Gastroesophageal sphincter (tissue), 4 donors: ENCODE measurements at regions not wholly inside any gene's neighbourhood (a gene's known extent, or its start where the extent isn't known, plus 50 kb on each side); places are given as distances from the start of the nearest gene placed in this dataset.
"Not testable (repeated sequence)": the region's sequence is repeated elsewhere in the genome, so short reads cannot be mapped to it uniquely, and the experiment has no call there.

ENCODE experiments used
- ATAC-seq: fragments of 150-250 bp; one replicate; pipeline ENCODE4 v1.9.1; 2016; ENCODE audit warnings: mild to moderate bottlenecking, moderate library complexity
- H3K27ac ChIP-seq, 4 donors: fragments of 200-600 bp; sonication (generic) in 3 of 4; 1 replicate in 3 of 4; 2 replicates in 1 of 4; pipeline ENCODE4 v1.5.1; 2016 to 2019
- H3K27me3 ChIP-seq: fragments of 200-600 bp; sonication (generic); one replicate; pipeline ENCODE4 v1.5.1; 2019
- H3K36me3 ChIP-seq, 2 donors: fragments of 200-600 bp; sonication (generic); one replicate each; pipeline ENCODE4 v1.5.1; 2019; ENCODE audit warnings: control low read depth in 1 of 2
- H3K4me1 ChIP-seq, 3 donors: fragments of 200-600 bp; sonication (generic); 1 replicate in 2 of 3; 2 replicates in 1 of 3; pipeline ENCODE4 v1.5.1; 2016 to 2019; ENCODE audit warnings: control low read depth in 2 of 3
- H3K4me3 ChIP-seq, 2 donors: fragments of 200-600 bp; sonication (generic); one replicate each; pipeline ENCODE4 v1.5.1; 2019; ENCODE audit warnings: mild to moderate bottlenecking in 1 of 2, moderate library complexity in 1 of 2
- H3K9me3 ChIP-seq, 3 donors: fragments of 200-600 bp; sonication (generic); one replicate each; pipeline ENCODE4 v1.5.1; 2017 to 2019; ENCODE audit warnings: control low read depth in 2 of 3
- EP300 ChIP-seq: sonication (generic); formaldehyde crosslinking; IDR thresholded peaks from one replicate; pipeline ENCODE4 v1.6.1; 2017; ENCODE audit warnings: antibody characterized with exemption, mild to moderate bottlenecking
- POLR2A ChIP-seq, 2 donors: fragments of 450-650 bp; IDR thresholded peaks; one replicate each; pipeline ENCODE4 v1.6.1; 2017; ENCODE audit warnings: antibody characterized with exemption in 2 of 2, mild to moderate bottlenecking in 2 of 2, moderate library complexity in 1 of 2
- POLR2AphosphoS5 ChIP-seq: sonication (generic); formaldehyde crosslinking; IDR thresholded peaks from one replicate; pipeline ENCODE4 v1.6.1; 2017; ENCODE audit warnings: antibody characterized with exemption
- WGBS, 2 donors: methylation state at CpG; one replicate each; pipeline ENCODE4 v1.1.5; 2018; ENCODE audit warnings: low coverage in 1 of 2; 5-methylcytosine and 5-hydroxymethylcytosine counted together
- TF ChIP-seq, protein P1 (sequence below), 4 experiments: fragments of 200-600 bp in 2 of 4; fragments of 450-650 bp in 2 of 4; sonication (generic) in 1 of 4; IDR thresholded peaks; one replicate each; pipeline ENCODE4 v1.5.1; 2017 to 2019; ENCODE audit warnings: antibody characterized with exemption in 4 of 4, mild to moderate bottlenecking in 2 of 4, moderate library complexity in 2 of 4

DNA sequence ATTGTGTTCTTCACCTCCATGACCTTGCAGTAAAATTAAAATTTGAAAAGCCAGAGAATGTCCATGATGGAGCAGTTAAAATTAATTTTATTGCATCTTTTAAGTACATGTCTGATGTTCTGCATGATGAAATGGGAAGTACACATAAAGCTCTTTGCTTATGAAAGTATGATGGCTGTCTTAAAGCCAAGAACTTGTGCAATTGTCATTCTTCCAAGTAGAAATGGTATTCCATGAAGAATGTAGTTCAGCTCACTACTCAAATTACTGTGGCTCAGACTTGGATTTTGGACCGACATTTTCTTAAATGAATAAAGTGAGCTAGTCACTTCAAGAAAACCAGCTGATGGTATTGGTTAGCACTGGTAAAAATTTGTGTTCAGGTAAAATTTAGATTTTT is 161.7 kb upstream of the CXCL13 start:
- no peak for TF ChIP-seq POLR2A (IDR thresholded peaks at IDR 0.05)
- TF ChIP-seq POLR2AphosphoS5 = peak; percentile 64
- 38 to 63% methylated on average over 1 of the region's 1 CpG for WGBS, 2 donors
- Histone ChIP-seq H3K4me1 (peaks cover 0 to 16% (median 0%) of the 10 kb centered on the region in 3 donors), H3K27ac (no peak overlapping the region), H3K36me3 (no peaks in the 10 kb centered on the region), H3K27me3 (no peaks in the 10 kb centered on the region), H3K4me3 (no peak overlapping the region), H3K9me3 (no peaks in the 10 kb centered on the region)
- peak; percentile 40 for ATAC-seq

DNA sequence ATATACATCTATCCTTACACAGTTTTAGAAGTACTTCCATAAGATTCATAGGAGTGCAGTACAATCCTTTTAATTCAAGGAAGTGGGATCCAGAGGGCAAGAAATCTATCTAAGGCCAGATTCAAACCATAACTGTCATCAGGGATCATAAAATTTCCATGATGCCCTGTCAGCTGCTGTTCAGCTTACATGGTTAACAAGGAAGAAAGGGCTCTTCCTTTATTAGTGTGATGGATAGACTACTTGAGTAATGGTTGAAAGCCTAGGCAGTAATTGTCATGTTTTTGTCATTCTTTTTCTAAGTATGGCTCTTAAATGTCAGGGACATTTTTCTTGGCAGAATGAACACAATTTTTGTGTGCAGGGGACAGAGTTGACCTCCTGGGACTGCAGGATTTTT is 159.8 kb upstream of the CXCL13 start:
- no peak overlapping the region for H3K27ac ChIP-seq
- H3K4me3 ChIP-seq = no peak overlapping the region
- no peak for ATAC-seq
- TF ChIP-seq, protein P1, sequence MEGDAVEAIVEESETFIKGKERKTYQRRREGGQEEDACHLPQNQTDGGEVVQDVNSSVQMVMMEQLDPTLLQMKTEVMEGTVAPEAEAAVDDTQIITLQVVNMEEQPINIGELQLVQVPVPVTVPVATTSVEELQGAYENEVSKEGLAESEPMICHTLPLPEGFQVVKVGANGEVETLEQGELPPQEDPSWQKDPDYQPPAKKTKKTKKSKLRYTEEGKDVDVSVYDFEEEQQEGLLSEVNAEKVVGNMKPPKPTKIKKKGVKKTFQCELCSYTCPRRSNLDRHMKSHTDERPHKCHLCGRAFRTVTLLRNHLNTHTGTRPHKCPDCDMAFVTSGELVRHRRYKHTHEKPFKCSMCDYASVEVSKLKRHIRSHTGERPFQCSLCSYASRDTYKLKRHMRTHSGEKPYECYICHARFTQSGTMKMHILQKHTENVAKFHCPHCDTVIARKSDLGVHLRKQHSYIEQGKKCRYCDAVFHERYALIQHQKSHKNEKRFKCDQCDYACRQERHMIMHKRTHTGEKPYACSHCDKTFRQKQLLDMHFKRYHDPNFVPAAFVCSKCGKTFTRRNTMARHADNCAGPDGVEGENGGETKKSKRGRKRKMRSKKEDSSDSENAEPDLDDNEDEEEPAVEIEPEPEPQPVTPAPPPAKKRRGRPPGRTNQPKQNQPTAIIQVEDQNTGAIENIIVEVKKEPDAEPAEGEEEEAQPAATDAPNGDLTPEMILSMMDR (IDR thresholded peaks at IDR 0.05) = no peak
- TF ChIP-seq POLR2AphosphoS5 (no peak), EP300 (no peak), POLR2A (IDR thresholded peaks at IDR 0.05) (no peak)
- peaks cover 0 to 29% (median 0%) of the 10 kb centered on the region in 3 donors for H3K4me1 ChIP-seq
- H3K36me3 ChIP-seq = no peaks in the 10 kb centered on the region
- H3K27me3 ChIP-seq = no peaks in the 10 kb centered on the region
- no peaks in the 10 kb centered on the region for H3K9me3 ChIP-seq

DNA sequence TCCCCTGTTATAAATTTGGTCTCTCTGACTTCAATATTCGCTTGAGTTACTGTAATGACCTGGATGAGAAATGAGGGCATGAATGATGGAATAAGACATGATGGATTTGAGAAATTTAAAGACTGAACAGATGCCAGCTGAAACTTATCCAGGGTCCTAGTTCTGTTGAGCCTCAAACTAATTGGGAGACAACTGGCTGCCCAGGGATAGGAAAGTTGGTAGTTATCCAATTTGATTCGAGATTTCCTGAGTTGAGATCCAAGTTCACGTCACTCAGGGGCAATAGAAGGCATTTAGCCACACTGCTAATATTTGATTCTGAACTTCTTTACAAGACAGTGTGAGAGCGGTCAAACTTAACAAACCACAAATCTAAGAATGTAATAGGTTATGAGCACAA is 159.0 kb upstream of the CXCL13 start:
- Histone ChIP-seq H3K4me3 (no peak overlapping the region), H3K27ac (no peak overlapping the region), H3K9me3 (no peaks in the 10 kb centered on the region), H3K27me3 (no peaks in the 10 kb centered on the region), H3K36me3 (no peaks in the 10 kb centered on the region), H3K4me1 (peaks cover 0 to 31% (median 0%) of the 10 kb centered on the region in 3 donors)
- WGBS, 2 donors = 16 to 28% methylated on average over 3 to 4 of the region's 4 CpGs
- TF ChIP-seq EP300 (no peak), POLR2AphosphoS5 (no peak), POLR2A (IDR thresholded peaks at IDR 0.05) (no peak)
- TF ChIP-seq, protein P1 (IDR thresholded peaks at IDR 0.05) = no peak
- no peak for ATAC-seq

DNA sequence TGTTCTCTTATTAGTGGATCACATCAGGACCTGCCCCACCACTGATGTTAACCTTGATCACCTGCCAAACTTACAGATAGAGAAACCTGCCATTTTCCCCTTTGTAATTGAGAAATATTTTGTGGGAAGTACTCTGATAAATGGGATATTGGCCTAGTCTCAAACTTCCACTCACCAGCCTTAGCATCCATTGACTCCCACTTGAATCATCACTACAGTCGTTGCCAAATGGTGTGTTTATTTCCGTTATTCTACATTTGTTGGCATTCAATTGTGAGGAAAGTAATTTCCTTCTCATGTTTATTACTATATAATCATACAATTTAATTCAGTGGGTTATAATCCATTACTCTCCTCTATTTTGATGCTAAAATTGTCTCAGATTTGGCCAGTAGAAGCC is 156.4 kb upstream of the CXCL13 start:
- Histone ChIP-seq H3K27ac (peak overlapping the region in 1 of 4 donors; percentile 33), H3K36me3 (no peaks in the 10 kb centered on the region), H3K27me3 (no peaks in the 10 kb centered on the region), H3K4me1 (peaks cover 0 to 27% (median 0%) of the 10 kb centered on the region in 3 donors), H3K4me3 (no peak overlapping the region), H3K9me3 (no peaks in the 10 kb centered on the region)
- no peak for ATAC-seq
- 27 to 49% methylated on average over 2 of the region's 2 CpGs for WGBS, 2 donors
- TF ChIP-seq POLR2A (IDR thresholded peaks at IDR 0.05) (no peak), EP300 (no peak), POLR2AphosphoS5 (no peak)
- TF ChIP-seq, protein P1 (IDR thresholded peaks at IDR 0.05) = no peak

DNA sequence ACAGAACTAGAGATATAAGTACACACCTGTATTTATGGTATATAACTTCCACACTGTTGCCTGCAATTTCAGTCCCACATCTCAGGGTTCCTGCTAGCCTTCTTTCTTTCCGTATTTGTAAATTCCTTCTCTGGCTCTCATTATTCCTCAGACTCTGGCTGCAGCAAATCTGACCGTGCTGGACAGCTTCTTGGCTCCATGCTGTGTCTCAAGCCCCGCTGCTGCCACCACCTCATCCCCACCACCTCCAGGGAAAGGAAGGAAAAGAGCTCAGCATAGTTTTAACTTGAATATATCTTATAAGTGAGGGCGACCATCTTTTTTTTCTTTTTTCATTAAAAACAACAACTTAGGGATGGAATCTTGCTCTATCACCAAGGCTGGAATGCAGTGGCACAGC is 155.6 kb upstream of the CXCL13 start:
- H3K4me3 ChIP-seq = no peak overlapping the region
- no peak for ATAC-seq
- peak overlapping the region in 1 of 4 donors; percentile 33 for H3K27ac ChIP-seq
- no peaks in the 10 kb centered on the region for H3K9me3 ChIP-seq
- H3K4me1 ChIP-seq = peaks cover 0 to 27% (median 0%) of the 10 kb centered on the region in 3 donors
- H3K27me3 ChIP-seq = no peaks in the 10 kb centered on the region
- WGBS, 2 donors = 10 to 33% methylated on average over 2 to 4 of the region's 4 CpGs
- TF ChIP-seq POLR2AphosphoS5 = no peak
- no peak for TF ChIP-seq EP300
- no peak for TF ChIP-seq POLR2A (IDR thresholded peaks at IDR 0.05)
- H3K36me3 ChIP-seq = no peaks in the 10 kb centered on the region

DNA sequence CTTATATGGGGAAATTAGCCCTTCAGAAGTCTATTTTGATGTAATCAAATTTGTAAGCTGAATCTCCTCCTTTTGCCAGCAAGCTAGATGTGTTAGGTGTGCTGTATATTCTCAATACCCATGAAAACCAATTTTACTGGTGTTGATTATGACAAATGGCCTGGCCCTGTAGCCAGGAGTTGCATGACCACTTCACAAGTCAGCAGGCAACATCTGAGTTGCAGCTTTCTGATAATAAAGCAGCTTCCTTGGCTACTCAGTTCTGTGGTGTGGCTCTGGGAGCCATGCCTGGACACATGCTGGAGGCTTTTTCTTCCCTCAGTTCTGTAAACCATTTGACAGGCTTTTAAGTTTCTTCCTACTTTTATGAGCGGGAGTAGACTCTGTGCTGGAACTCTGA is 154.1 kb upstream of the CXCL13 start:
- TF ChIP-seq EP300 = no peak
- no peak for TF ChIP-seq POLR2AphosphoS5
- TF ChIP-seq, protein P1 (IDR thresholded peaks at IDR 0.05) = no peak
- no peak for TF ChIP-seq POLR2A (IDR thresholded peaks at IDR 0.05)
- ATAC-seq = no peak
- Histone ChIP-seq H3K9me3 (no peaks in the 10 kb centered on the region), H3K27ac (no peak overlapping the region), H3K4me3 (no peak overlapping the region), H3K27me3 (no peaks in the 10 kb centered on the region), H3K4me1 (peaks cover 0 to 25% (median 0%) of the 10 kb centered on the region in 3 donors), H3K36me3 (no peaks in the 10 kb centered on the region)
- 60% methylated on average over 1 of the region's 1 CpG; no CpG with 5 or more reads in 1 of the 2 donors for WGBS, 2 donors

DNA sequence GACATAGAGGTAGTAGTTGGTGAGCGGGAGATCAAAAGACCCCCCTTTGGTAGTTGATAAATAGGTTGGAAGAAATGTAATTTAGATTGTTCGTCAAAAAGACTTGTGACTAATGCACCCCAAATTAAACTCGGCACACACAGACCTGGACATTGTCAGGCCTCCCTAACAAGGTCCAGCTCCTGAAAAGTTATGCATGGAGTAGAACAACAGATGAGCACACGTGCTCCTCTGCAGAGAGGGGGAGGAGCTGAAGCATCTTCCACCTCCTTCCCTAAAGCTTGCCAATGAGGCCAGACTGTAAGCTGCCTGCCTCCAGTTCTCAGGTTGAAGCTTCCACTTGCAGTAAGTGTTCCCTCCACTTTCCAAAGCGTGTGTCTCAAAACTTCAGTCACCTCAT is 153.5 kb upstream of the CXCL13 start:
- not testable (repeated sequence) for H3K4me3 ChIP-seq, H3K27me3 ChIP-seq, ATAC-seq, H3K9me3 ChIP-seq, H3K36me3 ChIP-seq, H3K27ac ChIP-seq
- WGBS, 2 donors = 72 to 85% methylated on average over 2 to 3 of the region's 5 CpGs
- peaks cover 0 to 19% (median 0%) of the 10 kb centered on the region in 3 donors for H3K4me1 ChIP-seq
